HFF-Myc (cell line): ENCODE measurements at regions not wholly inside any gene's neighbourhood (a gene's known extent, or its start where the extent isn't known, plus 50 kb on each side); places are given as distances from the start of the nearest gene placed in this dataset.
"Not testable (repeated sequence)": the region's sequence is repeated elsewhere in the genome, so short reads cannot be mapped to it uniquely, and the experiment has no call there.

ENCODE experiments used
- DNase-seq: peaks from one replicate; pipeline ENCODE4 v3.0.0-alpha.2; 2011; ENCODE audit warnings: low read depth; ENCODE audit errors: extremely low read depth
- H3K4me3 ChIP-seq: replicated peaks from 2 replicates; pipeline ENCODE4 v1.5.1; 2011; ENCODE audit warnings: low read depth, mild to moderate bottlenecking, control low read depth, low read length
- CTCF ChIP-seq: IDR thresholded peaks from 2 replicates; pipeline ENCODE4 v1.5.1; 2012; ENCODE audit warnings: mild to moderate bottlenecking, low read depth, low read length, control low read depth; ENCODE audit errors: missing control alignments

- H3K4me3 ChIP-seq, result no peak overlapping the region
- no peak for TF ChIP-seq CTCF
- DNase-seq, result no peak
Observed at GRCh38 chr10:131580076-131580652, 268.6 kb upstream of the TCERG1L start.

- no peak for DNase-seq
- TF ChIP-seq CTCF, result no peak
Observed at GRCh38 chr10:131580674-131581073, 269.2 kb upstream of the TCERG1L start.

GRCh38 chr10:131581547-131581946, 270.0 kb upstream of the TCERG1L start:
- not testable (repeated sequence) for DNase-seq, H3K4me3 ChIP-seq

More at GRCh38 chr10:131580674-131581073, 269.2 kb upstream of the TCERG1L start:
- H3K4me3 ChIP-seq, result no peak overlapping the region

GRCh38 chr10:131584287-131584686, 272.8 kb upstream of the TCERG1L start:
- TF ChIP-seq CTCF, result no peak
- no peak for DNase-seq
- no peak overlapping the region for H3K4me3 ChIP-seq

GRCh38 chr10:131585761-131586160, 274.2 kb upstream of the TCERG1L start:
- DNase-seq, result no peak
- TF ChIP-seq CTCF, result no peak
- H3K4me3 ChIP-seq, result no peak overlapping the region

GRCh38 chr10:131586958-131587357, 275.4 kb upstream of the TCERG1L start:
- H3K4me3 ChIP-seq, result no peak overlapping the region

DNA sequence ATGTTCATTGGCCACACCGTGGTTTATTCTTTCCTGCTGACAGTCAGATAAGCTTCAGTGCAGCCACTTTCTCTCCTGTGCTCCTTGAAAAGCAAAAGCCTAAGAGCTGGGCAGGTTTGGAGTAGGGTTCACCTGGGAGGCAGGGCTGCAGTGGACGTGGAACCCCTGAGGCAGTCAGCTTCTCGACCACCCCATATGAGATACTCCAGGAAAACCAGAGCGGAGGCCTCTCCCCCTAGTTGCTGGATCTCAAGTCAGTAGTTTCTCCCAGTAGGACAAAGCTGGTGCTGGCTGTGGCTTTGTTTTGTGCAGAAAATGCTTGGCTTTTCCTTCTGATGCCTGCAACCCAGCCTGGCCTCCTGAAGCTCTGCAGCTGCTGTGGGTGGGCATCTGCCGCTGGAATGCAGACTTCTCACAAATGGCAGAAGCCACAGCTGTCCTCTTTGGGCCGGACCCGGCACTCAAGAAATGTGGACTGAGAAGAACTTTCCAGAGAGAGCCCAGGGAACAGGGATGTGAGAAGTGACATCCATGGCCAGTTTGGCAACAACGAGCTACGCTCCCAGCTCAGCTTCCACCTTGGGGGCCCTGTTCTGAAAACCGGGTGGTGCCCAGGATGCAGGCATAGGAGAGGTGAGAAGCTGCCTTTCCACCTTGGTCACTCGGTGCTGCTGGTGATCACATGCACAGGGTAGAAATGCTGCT, 276.6 kb upstream of the TCERG1L start:
- H3K4me3 ChIP-seq, result no peak overlapping the region
- TF ChIP-seq CTCF, result no peak
- DNase-seq, result no peak

More at GRCh38 chr10:131586958-131587357, 275.4 kb upstream of the TCERG1L start:
- no peak for TF ChIP-seq CTCF
- no peak for DNase-seq
